HEK293 (cell line): ENCODE measurements at regions not wholly inside any gene's neighbourhood (a gene's known extent, or its start where the extent isn't known, plus 50 kb on each side); places are given as distances from the start of the nearest gene placed in this dataset.

Experiments used
- CTCF ChIP-seq: fragments of 450-650 bp; formaldehyde crosslinking; IDR thresholded peaks from 2 replicates; pipeline ENCODE4 v1.5.1; 2016; ENCODE audit warnings: missing biosample characterization, missing genetic modification characterization
- KLF1 ChIP-seq: fragments of 450-650 bp; formaldehyde crosslinking; IDR thresholded peaks from 2 replicates; pipeline ENCODE4 v1.5.1; 2016; ENCODE audit warnings: missing biosample characterization, missing genetic modification characterization
- PRDM4 ChIP-seq: fragments of 450-650 bp; formaldehyde crosslinking; IDR thresholded peaks from 2 replicates; pipeline ENCODE4 v1.5.1; 2017; ENCODE audit warnings: missing biosample characterization, missing genetic modification characterization
- REPIN1 ChIP-seq: fragments of 450-650 bp; formaldehyde crosslinking; IDR thresholded peaks from 2 replicates; pipeline ENCODE4 v1.5.1; 2017; ENCODE audit warnings: missing biosample characterization, missing genetic modification characterization, low read depth
- REST ChIP-seq: fragments of 450-650 bp; formaldehyde crosslinking; IDR thresholded peaks from 2 replicates; pipeline ENCODE4 v1.5.1; 2016; ENCODE audit warnings: missing biosample characterization, missing genetic modification characterization
- SP2 ChIP-seq: fragments of 450-650 bp; formaldehyde crosslinking; IDR thresholded peaks from 2 replicates; pipeline ENCODE4 v1.5.1; 2016; ENCODE audit warnings: missing biosample characterization, missing genetic modification characterization
- ZNF18 ChIP-seq: fragments of 450-650 bp; formaldehyde crosslinking; IDR thresholded peaks from 2 replicates; pipeline ENCODE4 v1.5.1; 2016; ENCODE audit warnings: missing biosample characterization, missing genetic modification characterization
- ZNF223 ChIP-seq: fragments of 450-650 bp; formaldehyde crosslinking; IDR thresholded peaks from 2 replicates; pipeline ENCODE4 v1.5.1; 2016; ENCODE audit warnings: missing biosample characterization, missing genetic modification characterization
- ZNF391 ChIP-seq: fragments of 450-650 bp; formaldehyde crosslinking; IDR thresholded peaks from 2 replicates; pipeline ENCODE4 v1.5.1; 2016; ENCODE audit warnings: low read depth, missing biosample characterization, missing genetic modification characterization, borderline replicate concordance
- ZNF394 ChIP-seq: fragments of 450-650 bp; formaldehyde crosslinking; IDR thresholded peaks from 2 replicates; pipeline ENCODE4 v1.5.1; 2016; ENCODE audit warnings: missing biosample characterization, missing genetic modification characterization, mild to moderate bottlenecking, moderate library complexity, borderline replicate concordance
- ZNF473 ChIP-seq: fragments of 450-650 bp; formaldehyde crosslinking; IDR thresholded peaks from 2 replicates; pipeline ENCODE4 v1.5.1; 2017; ENCODE audit warnings: missing biosample characterization, missing genetic modification characterization
- ZNF768 ChIP-seq: fragments of 450-650 bp; formaldehyde crosslinking; IDR thresholded peaks from 2 replicates; pipeline ENCODE4 v1.5.1; 2018; ENCODE audit warnings: missing biosample characterization, mild to moderate bottlenecking, missing genetic modification characterization

- TF ChIP-seq ZNF394 (tag by site-specific recombination), result no peak
- TF ChIP-seq CTCF (tag by site-specific recombination), result no peak
- no peak for TF ChIP-seq ZNF18 (tag by site-specific recombination)
- TF ChIP-seq REST (tag by site-specific recombination), result no peak
- TF ChIP-seq ZNF768 (tag by site-specific recombination), result no peak
- no peak for TF ChIP-seq KLF1 (tag by site-specific recombination)
- no peak for TF ChIP-seq REPIN1 (tag by site-specific recombination)
- no peak for TF ChIP-seq SP2 (tag by site-specific recombination)
- no peak for TF ChIP-seq ZNF223 (tag by site-specific recombination)
- TF ChIP-seq PRDM4 (tag by site-specific recombination), result no peak
- TF ChIP-seq ZNF473, result no peak
- TF ChIP-seq ZNF391 (tag by site-specific recombination), result no peak
Measured at GRCh38 chr12:105980533-105980932, 158.2 kb downstream of the NUAK1 start.
